LNCaP clone FGC (cell line): ENCODE measurements at regions not wholly inside any gene's neighbourhood (a gene's known extent, or its start where the extent isn't known, plus 50 kb on each side); places are given as distances from the start of the nearest gene placed in this dataset.

Source experiments
- DNase-seq: peaks from one replicate; pipeline ENCODE4 v3.0.0-alpha.2; 2011; ENCODE audit warnings: low read depth
- H3K4me3 ChIP-seq: 2 replicates; pipeline ENCODE4 v1.5.1; 2011; ENCODE audit warnings: mild to moderate bottlenecking, low read depth, low read length, control low read depth
- TF ChIP-seq, protein P1 (sequence below): IDR thresholded peaks from 2 replicates; pipeline ENCODE4 v1.5.1; 2012; ENCODE audit warnings: mild to moderate bottlenecking; ENCODE audit not compliant: control insufficient read depth, insufficient read depth; ENCODE audit errors: extremely low read depth

DNA sequence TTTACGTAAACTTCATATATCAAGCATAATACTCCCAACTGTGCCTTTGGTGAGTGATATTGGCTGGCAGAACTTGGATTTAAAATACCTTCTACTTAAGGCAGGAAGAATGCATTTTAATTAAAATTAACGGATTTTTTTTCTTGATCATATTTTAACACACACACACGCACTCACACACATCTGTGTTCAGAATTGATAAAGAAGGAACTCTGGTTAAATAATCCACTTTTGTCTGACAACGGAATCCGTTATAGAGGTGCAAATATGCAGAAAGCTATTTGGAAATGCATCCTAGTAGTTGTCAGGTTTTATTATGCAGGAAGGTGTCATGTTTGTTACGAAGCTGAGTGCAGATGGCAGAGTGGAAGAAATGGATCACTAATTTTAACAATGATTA lies 105.5 kb upstream of the ZNF536 start:
- DNase-seq, result no peak
- no peak overlapping the region for H3K4me3 ChIP-seq
- TF ChIP-seq, protein P1, sequence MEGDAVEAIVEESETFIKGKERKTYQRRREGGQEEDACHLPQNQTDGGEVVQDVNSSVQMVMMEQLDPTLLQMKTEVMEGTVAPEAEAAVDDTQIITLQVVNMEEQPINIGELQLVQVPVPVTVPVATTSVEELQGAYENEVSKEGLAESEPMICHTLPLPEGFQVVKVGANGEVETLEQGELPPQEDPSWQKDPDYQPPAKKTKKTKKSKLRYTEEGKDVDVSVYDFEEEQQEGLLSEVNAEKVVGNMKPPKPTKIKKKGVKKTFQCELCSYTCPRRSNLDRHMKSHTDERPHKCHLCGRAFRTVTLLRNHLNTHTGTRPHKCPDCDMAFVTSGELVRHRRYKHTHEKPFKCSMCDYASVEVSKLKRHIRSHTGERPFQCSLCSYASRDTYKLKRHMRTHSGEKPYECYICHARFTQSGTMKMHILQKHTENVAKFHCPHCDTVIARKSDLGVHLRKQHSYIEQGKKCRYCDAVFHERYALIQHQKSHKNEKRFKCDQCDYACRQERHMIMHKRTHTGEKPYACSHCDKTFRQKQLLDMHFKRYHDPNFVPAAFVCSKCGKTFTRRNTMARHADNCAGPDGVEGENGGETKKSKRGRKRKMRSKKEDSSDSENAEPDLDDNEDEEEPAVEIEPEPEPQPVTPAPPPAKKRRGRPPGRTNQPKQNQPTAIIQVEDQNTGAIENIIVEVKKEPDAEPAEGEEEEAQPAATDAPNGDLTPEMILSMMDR, result no peak

- H3K4me3 ChIP-seq, result no peak overlapping the region
- TF ChIP-seq, protein P1, result no peak
- DNase-seq, result no peak
Measured at GRCh38 chr19:30267332-30267731, 104.9 kb upstream of the ZNF536 start.

GRCh38 chr19:30268601-30269000 lies 103.6 kb upstream of the ZNF536 start:
- H3K4me3 ChIP-seq, result no peak overlapping the region
- DNase-seq, result no peak
- TF ChIP-seq, protein P1, result no peak

DNA sequence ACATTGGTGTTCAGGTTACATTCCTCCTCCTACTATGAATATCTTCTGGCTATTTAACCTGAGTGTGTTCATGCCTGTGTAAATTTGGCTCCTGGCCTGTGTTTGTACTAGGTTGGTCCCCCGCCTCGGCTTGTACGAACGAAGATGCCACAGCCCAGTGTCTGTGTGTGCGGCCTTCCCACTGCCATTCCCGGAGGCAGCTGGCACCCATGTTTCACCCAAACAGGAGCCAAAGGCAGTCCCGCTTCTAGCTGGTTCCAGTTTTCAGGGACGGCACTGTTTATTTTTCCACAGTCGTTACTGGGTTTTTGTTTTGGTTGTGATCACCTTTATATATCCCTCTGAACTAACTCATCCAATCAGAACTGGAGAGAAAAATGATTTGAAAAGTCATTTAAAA lies 102.5 kb upstream of the ZNF536 start:
- no peak for DNase-seq
- H3K4me3 ChIP-seq, result no peak overlapping the region
- TF ChIP-seq, protein P1, result no peak

DNA sequence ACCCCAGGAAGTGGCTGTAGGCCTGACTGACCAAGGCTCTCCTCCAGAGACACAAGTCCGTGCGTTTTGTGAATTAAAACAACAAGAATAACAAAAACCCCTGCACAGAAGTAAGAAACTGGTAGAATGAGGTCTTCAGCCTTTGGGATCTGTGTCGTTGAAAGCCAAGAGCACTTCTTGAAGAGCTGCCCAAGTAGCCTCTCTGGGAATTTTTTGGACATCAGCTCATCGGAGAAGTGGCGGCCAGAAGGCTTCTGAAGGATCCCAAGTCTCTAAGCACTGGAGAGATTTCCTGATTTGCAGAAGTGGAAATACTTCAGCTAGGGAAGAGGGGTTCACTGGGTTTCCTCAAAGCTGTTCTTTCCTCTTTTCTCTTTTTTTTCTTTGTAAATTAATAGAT lies 100.4 kb upstream of the ZNF536 start:
- TF ChIP-seq, protein P1, result no peak
- DNase-seq, result no peak
- no peak overlapping the region for H3K4me3 ChIP-seq

DNA sequence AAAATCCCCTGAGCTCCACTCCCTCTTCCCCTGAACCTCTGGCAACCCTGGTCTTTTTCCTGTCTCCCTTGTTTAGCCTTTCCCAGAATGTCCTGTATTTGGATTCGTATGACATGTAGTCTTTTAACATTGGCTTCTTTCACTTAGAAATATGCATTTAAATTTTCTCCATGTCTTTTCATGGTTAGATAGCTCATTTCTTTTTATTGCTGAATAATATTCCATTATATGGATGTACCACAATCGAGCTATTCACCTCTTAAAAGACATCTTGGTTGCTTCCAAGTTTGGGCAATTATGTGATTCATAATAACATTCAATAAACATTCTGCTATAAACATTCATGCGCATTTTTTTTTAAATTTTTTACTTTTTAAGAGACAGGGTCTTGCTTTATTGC lies 99.6 kb upstream of the ZNF536 start:
- TF ChIP-seq, protein P1, result no peak
- H3K4me3 ChIP-seq, result no peak overlapping the region
- DNase-seq, result no peak

DNA sequence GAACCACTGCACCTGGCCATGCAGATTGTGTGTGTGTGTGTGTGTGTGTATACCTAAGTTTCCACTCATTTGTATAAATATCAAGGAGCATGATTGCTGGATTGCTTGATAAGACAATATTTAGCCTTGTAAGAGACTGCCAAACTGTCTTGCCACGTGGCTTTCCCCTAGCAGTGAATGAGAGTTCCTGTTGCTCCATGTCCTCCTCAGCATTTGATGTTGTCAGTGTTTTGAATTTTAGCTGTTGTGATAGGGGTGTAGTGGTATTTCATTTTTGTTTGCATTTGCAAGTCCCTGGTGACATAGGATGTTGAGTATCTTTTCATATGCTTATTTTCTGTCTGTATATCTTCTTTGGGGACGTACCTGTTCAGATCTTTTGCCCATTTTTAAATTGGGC lies 99.0 kb upstream of the ZNF536 start:
- DNase-seq, result no peak
- TF ChIP-seq, protein P1, result no peak
- no peak overlapping the region for H3K4me3 ChIP-seq
